ENCODE measurements at regions not wholly inside any gene's neighbourhood (a gene's known extent, or its start where the extent isn't known, plus 50 kb on each side); places are given as distances from the start of the nearest gene placed in this dataset.
"Not testable (repeated sequence)": the region's sequence is repeated elsewhere in the genome, so short reads cannot be mapped to it uniquely, and the experiment has no call there.

- TF ChIP-seq, protein P1, sequence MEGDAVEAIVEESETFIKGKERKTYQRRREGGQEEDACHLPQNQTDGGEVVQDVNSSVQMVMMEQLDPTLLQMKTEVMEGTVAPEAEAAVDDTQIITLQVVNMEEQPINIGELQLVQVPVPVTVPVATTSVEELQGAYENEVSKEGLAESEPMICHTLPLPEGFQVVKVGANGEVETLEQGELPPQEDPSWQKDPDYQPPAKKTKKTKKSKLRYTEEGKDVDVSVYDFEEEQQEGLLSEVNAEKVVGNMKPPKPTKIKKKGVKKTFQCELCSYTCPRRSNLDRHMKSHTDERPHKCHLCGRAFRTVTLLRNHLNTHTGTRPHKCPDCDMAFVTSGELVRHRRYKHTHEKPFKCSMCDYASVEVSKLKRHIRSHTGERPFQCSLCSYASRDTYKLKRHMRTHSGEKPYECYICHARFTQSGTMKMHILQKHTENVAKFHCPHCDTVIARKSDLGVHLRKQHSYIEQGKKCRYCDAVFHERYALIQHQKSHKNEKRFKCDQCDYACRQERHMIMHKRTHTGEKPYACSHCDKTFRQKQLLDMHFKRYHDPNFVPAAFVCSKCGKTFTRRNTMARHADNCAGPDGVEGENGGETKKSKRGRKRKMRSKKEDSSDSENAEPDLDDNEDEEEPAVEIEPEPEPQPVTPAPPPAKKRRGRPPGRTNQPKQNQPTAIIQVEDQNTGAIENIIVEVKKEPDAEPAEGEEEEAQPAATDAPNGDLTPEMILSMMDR (IDR thresholded peaks at IDR 0.05; ENCODE audit: extremely low read depth, insufficient read depth, missing control alignments) = no peak
- no peak for DNase-seq (ENCODE audit: low spot score)
- in situ Hi-C loops (cut with MboI; ENCODE audit: low pct_unique_long_range_greater_than_20kb, low sequenced_read_pairs, unreplicated experiment) = no loop called here
Observed at GRCh38 chr13:63288576-63288975, 1872.9 kb upstream of the PCDH20 start.

DNA sequence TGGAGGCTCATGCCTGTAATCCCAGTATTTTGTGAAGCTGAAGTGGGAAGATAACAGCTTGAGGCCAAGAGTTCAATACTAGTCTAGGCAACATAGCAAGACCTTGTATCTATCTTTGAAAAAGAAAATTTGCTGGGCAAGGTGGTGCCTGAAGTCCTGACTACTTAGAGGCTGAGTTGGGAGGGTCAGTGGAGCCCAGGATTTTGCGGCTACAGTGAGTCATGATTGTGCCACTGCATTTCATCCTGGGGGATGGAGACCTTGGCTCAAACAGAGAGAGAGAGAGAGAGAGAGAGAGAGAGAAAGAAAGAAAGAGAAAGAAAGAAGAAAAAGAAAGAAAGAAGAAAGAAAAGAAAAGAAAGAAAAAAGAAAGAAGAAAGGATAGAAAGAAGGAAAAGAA lies 1872.3 kb upstream of the PCDH20 start:
- DNase-seq (ENCODE audit: low spot score) = no peak
- in situ Hi-C loops (cut with MboI; ENCODE audit: low pct_unique_long_range_greater_than_20kb, low sequenced_read_pairs, unreplicated experiment) = no loop called here
- TF ChIP-seq, protein P1 (IDR thresholded peaks at IDR 0.05; ENCODE audit: extremely low read depth, insufficient read depth, missing control alignments) = no peak

DNA sequence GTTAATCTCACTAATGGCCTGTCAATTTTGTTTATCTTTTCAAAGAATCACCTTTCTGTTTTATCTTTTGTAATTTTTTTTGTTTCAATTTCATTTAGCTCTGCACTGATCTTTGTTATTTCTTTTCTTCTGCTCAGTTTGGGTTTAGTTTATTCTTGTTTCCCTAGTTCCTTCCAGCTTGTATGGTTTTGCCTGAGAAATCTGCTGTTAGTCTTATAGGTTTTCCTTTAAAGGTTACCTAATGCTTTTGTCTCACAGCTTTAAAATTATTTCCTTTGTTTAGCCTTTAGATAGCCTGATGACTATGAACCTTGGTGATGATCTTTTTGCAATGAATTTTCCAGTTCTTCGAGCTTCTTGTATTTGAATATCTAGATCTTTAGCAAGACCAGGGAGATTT lies 1869.8 kb upstream of the PCDH20 start:
- in situ Hi-C loops (cut with MboI; ENCODE audit: low pct_unique_long_range_greater_than_20kb, low sequenced_read_pairs, unreplicated experiment) = no loop called here
- TF ChIP-seq, protein P1 (IDR thresholded peaks at IDR 0.05; ENCODE audit: extremely low read depth, insufficient read depth, missing control alignments) = no peak
- DNase-seq (ENCODE audit: low spot score) = no peak

- in situ Hi-C loops (cut with MboI; ENCODE audit: low pct_unique_long_range_greater_than_20kb, low sequenced_read_pairs, unreplicated experiment) = no loop called here
- TF ChIP-seq, protein P1 (IDR thresholded peaks at IDR 0.05; ENCODE audit: extremely low read depth, insufficient read depth, missing control alignments) = no peak
- no peak for DNase-seq (ENCODE audit: low spot score)
Observed at GRCh38 chr13:63279136-63279535, 1863.5 kb upstream of the PCDH20 start.

DNA sequence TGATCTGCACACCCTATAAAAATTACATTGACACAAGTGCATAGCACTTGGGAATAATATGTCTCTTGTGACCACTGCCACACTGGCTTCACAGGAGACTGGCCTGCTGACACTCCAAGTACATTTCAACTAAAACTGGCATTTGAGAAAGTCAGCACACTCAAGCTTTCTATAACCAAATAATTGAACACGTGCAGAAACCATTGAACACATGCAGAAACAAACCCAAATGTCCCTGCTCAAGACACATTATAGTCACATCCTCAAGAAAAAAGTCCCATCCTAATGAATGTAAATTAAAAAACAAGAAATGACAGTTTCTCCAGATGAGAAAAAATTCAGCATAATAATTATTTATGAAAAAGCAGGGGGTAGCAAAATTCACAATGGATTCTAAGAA lies 1859.1 kb upstream of the PCDH20 start:
- no peak for DNase-seq (ENCODE audit: low spot score)
- TF ChIP-seq, protein P1 (IDR thresholded peaks at IDR 0.05; ENCODE audit: extremely low read depth, insufficient read depth, missing control alignments) = no peak
- in situ Hi-C loops (cut with MboI; ENCODE audit: low pct_unique_long_range_greater_than_20kb, low sequenced_read_pairs, unreplicated experiment) = no loop called here

DNA sequence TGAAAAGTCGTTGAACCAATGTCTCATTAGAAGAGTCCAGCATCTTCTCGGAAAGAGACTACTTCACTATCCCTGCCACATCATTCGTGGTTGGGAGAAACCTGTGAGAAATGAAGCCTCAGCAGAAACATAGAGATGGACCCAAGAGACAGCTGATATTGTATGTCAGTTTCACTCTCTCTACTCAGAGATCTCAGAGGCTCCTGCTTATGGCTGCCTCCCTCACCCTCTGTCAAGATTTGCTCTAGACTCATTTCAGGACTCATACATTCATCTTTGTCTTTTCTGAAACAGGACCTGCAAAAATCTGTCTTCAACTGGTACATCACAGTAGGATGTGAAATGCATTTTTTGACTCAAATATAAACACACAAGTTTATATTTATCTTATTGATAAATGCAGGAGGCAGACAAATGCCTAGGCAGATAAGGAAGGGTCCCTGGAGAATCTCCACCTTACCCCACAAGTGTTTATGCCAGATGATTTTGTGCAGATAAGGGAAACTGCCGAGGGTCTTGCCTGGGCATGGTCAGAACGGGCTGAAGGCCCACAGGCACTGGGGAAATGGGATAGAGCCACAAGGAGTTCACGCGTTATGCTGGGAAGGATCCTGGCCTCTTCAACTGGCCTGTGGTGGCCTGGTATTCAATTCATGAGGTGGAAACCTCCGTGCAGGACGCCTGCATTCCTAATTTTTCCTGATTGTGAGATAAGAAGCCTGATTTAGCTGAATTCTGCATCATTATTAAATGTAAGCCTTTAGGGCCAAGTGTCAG lies 1834.0 kb upstream of the PCDH20 start:
- in situ Hi-C loops (cut with MboI; ENCODE audit: low pct_unique_long_range_greater_than_20kb, low sequenced_read_pairs, unreplicated experiment) = no loop called here
- TF ChIP-seq, protein P1 (IDR thresholded peaks at IDR 0.05; ENCODE audit: extremely low read depth, insufficient read depth, missing control alignments) = no peak
- DNase-seq (ENCODE audit: low spot score) = no peak

- in situ Hi-C loops (cut with MboI; ENCODE audit: low pct_unique_long_range_greater_than_20kb, low sequenced_read_pairs, unreplicated experiment); DNase-seq (ENCODE audit: low spot score): not testable (repeated sequence)
Observed at GRCh38 chr13:63236667-63237396, 1821.2 kb upstream of the PCDH20 start.

- DNase-seq (ENCODE audit: low spot score); in situ Hi-C loops (cut with MboI; ENCODE audit: low pct_unique_long_range_greater_than_20kb, low sequenced_read_pairs, unreplicated experiment): not testable (repeated sequence)
Observed at GRCh38 chr13:63218596-63218995, 1802.9 kb upstream of the PCDH20 start.

Measured in GM13977 (cell line).